Activated T-cell treated with anti-CD3 and anti-CD28 coated beads, Interleukin-2, amount 50 U/mL, for 48 hours (primary cell): ENCODE measurements at regions not wholly inside any gene's neighbourhood (a gene's known extent, or its start where the extent isn't known, plus 50 kb on each side); places are given as distances from the start of the nearest gene placed in this dataset.

Experiments
- DNase-seq, 2 experiments: peaks; one replicate each; pipeline ENCODE4 v3.0.0-alpha.2; 2020

- no peak for DNase-seq
Measured at GRCh38 chr21:32132409-32132808, 146.4 kb downstream of the MIS18A start.

- no peak for DNase-seq
Measured at GRCh38 chr21:32131960-32132359, 146.9 kb downstream of the MIS18A start.

- DNase-seq = no peak
Measured at GRCh38 chr21:32131164-32131563, 147.7 kb downstream of the MIS18A start.

GRCh38 chr21:32130031-32130891 lies 148.6 kb downstream of the MIS18A start:
- no peak for DNase-seq

- no peak for DNase-seq
Measured at GRCh38 chr21:32127081-32127480, 151.8 kb downstream of the MIS18A start.

GRCh38 chr21:32122082-32122481 lies 156.8 kb downstream of the MIS18A start:
- DNase-seq = no peak

GRCh38 chr21:32120230-32120629 lies 158.6 kb downstream of the MIS18A start:
- no peak for DNase-seq

- DNase-seq = no peak
Measured at GRCh38 chr21:32119811-32120210, 159.0 kb downstream of the MIS18A start.

GRCh38 chr21:32119389-32119788 lies 159.5 kb downstream of the MIS18A start:
- DNase-seq = no peak

- DNase-seq = no peak
Measured at GRCh38 chr21:32114419-32115035, 164.3 kb downstream of the MIS18A start.

- no peak for DNase-seq
Measured at GRCh38 chr21:32113486-32113885, 165.4 kb downstream of the MIS18A start.

GRCh38 chr21:32112195-32112594 lies 166.7 kb downstream of the MIS18A start:
- no peak for DNase-seq

GRCh38 chr21:32108566-32108965 lies 170.3 kb downstream of the MIS18A start:
- DNase-seq = no peak

GRCh38 chr21:32103361-32103760 lies 175.5 kb downstream of the MIS18A start:
- no peak for DNase-seq

GRCh38 chr21:32102426-32102825 lies 176.4 kb downstream of the MIS18A start:
- DNase-seq = no peak

GRCh38 chr21:32101277-32101676 lies 177.6 kb downstream of the MIS18A start:
- no peak for DNase-seq

- DNase-seq = no peak
Measured at GRCh38 chr21:32100423-32100822, 178.4 kb downstream of the MIS18A start.

- DNase-seq = no peak
Measured at GRCh38 chr21:32099812-32100416, 178.9 kb downstream of the MIS18A start.

GRCh38 chr21:32096411-32096810 lies 182.4 kb downstream of the MIS18A start:
- peak; percentile 26 to 29 for DNase-seq

- no peak for DNase-seq
Measured at GRCh38 chr21:32094804-32095203, 184.0 kb downstream of the MIS18A start.

GRCh38 chr21:32093646-32094462 lies 185.0 kb downstream of the MIS18A start:
- no peak for DNase-seq

- DNase-seq = no peak
Measured at GRCh38 chr21:32090956-32091355, 187.9 kb downstream of the MIS18A start.

GRCh38 chr21:32089766-32090165 lies 189.1 kb downstream of the MIS18A start:
- DNase-seq = no peak
